ENCODE measurements at regions not wholly inside any gene's neighbourhood (a gene's known extent, or its start where the extent isn't known, plus 50 kb on each side); places are given as distances from the start of the nearest gene placed in this dataset.
"Not testable (repeated sequence)": the region's sequence is repeated elsewhere in the genome, so short reads cannot be mapped to it uniquely, and the experiment has no call there.

GRCh38 chr20:29566901-29567635 lies 1690.4 kb upstream of the DEFB115 start:
- DNase-seq = not testable (repeated sequence)

GRCh38 chr20:29567671-29568070 lies 1689.8 kb upstream of the DEFB115 start:
- DNase-seq = not testable (repeated sequence)

- not testable (repeated sequence) for DNase-seq
Measured at GRCh38 chr20:29570126-29570525, 1687.3 kb upstream of the DEFB115 start.

GRCh38 chr20:29589530-29589929 lies 1667.9 kb upstream of the DEFB115 start:
- not testable (repeated sequence) for DNase-seq

GRCh38 chr20:29604163-29604562 lies 1653.3 kb upstream of the DEFB115 start:
- DNase-seq = not testable (repeated sequence)

GRCh38 chr20:29606171-29606570 lies 1651.3 kb upstream of the DEFB115 start:
- DNase-seq = not testable (repeated sequence)

- DNase-seq = not testable (repeated sequence)
Measured at GRCh38 chr20:29629395-29629794, 1628.1 kb upstream of the DEFB115 start.

All from activated naive CD4-positive, alpha-beta T cell (primary cell).